ENCODE measurements at regions not wholly inside any gene's neighbourhood (a gene's known extent, or its start where the extent isn't known, plus 50 kb on each side); places are given as distances from the start of the nearest gene placed in this dataset.

GRCh38 chr1:244154872-244155531, 103.9 kb downstream of the ZBTB18 start:
- intact Hi-C loops (cut with micrococcal nuclease; ENCODE audit: unreplicated experiment) (no loop called here), in situ Hi-C loops (cut with MboI) (no loop called here)
- DNase-seq (ENCODE audit: low read depth, low spot score): no peak
- CTCF ChIA-PET: interaction anchor here (0.7 kb wide), 1 partner anchor 80 kb away, joined by 3 read pairs; no protein-coding TSS in a partner anchor
- Histone ChIP-seq H4K20me1 (ENCODE audit: control insufficient read depth, insufficient read depth) (no peaks in the 10 kb centered on the region), H3K9ac (ENCODE audit: control insufficient read depth, insufficient read depth, low read length) (no peak overlapping the region), H3K27me3 (replicated peaks in 1 of 2; ENCODE audit: control insufficient read depth in 2 of 2, insufficient read depth in 2 of 2, low read length in 1 of 2) (no peaks in the 10 kb centered on the region; a peak in 1 of 4 replicates), H3K4me3 (no peak overlapping the region), H2AFZ (ENCODE audit: control insufficient read depth, low read depth, low read length) (no peak overlapping the region), H3K36me3 (ENCODE audit: control insufficient read depth in 2 of 2, insufficient read depth in 2 of 2, low read length in 1 of 2) (no peaks in the 10 kb centered on the region), H3K4me1 (ENCODE audit: control insufficient read depth, insufficient read depth, low read length) (no peaks in the 10 kb centered on the region), H3K27ac (ENCODE audit: control insufficient read depth, insufficient read depth) (no peak overlapping the region), H3K79me2 (ENCODE audit: control insufficient read depth, insufficient read depth, low read length) (no peaks in the 10 kb centered on the region), H3K9me3 (replicated peaks; ENCODE audit: control insufficient read depth, insufficient read depth, low read length) (no peaks in the 10 kb centered on the region), H3K4me2 (ENCODE audit: control insufficient read depth, insufficient read depth) (no peak overlapping the region)
- POLR2A ChIA-PET: no interaction called here
- no peak for FAIRE-seq
- TF ChIP-seq POLR2A (IDR thresholded peaks at IDR 0.05; ENCODE audit: low read depth, low read length) (no peak), RFX5 (IDR thresholded peaks at IDR 0.05; ENCODE audit: low read depth, low read length) (no peak), HDAC6 (IDR thresholded peaks at IDR 0.05; ENCODE audit: unreplicated experiment) (no peak), CEBPB (IDR thresholded peaks at IDR 0.05; ENCODE audit: borderline replicate concordance in 1 of 2, low read depth in 2 of 2, low read length in 2 of 2) (no peak), LARP7 (IDR thresholded peaks at IDR 0.05) (no peak), ZNF217 (IDR thresholded peaks at IDR 0.05) (no peak), PRDM15 (CRISPR knock-in tag; IDR thresholded peaks at IDR 0.05) (no peak), HDGF (IDR thresholded peaks at IDR 0.05) (no peak), DPF2 (IDR thresholded peaks at IDR 0.05) (no peak), SUZ12 (IDR thresholded peaks at IDR 0.05; ENCODE audit: unreplicated experiment) (no peak), CBX5 (IDR thresholded peaks at IDR 0.05; ENCODE audit: low read depth) (no peak), GATAD2B (conservative IDR thresholded peaks at IDR 0.05; ENCODE audit: low read depth) (no peak)
- 56% methylated on average over 20 of the region's 21 CpGs for WGBS (ENCODE audit: insufficient coverage, insufficient replicate concordance, low lambda C conversion rate, missing lambda C conversion rate)
- no TSS peak for BruUV-seq (replicated peaks)
- ATAC-seq: peak; percentile 15; the same call in 1 of the 3 replicates
- RAD21 ChIA-PET (ENCODE audit: unreplicated experiment): interaction anchor here (0.5 kb wide), 1 partner anchor 126 kb away, joined by 5 read pairs; no protein-coding TSS in a partner anchor
- SMC1A ChIA-PET (ENCODE audit: uncharacterized antibody, unreplicated experiment): no interaction called here
